Stimulated activated CD8-positive, alpha-beta memory T cell treated with anti-CD3 and anti-CD28 coated beads, Interleukin-15, amount 100 ng/mL, for 4 hours (primary cell): ENCODE measurements at regions not wholly inside any gene's neighbourhood (a gene's known extent, or its start where the extent isn't known, plus 50 kb on each side); places are given as distances from the start of the nearest gene placed in this dataset.
"Not testable (repeated sequence)": the region's sequence is repeated elsewhere in the genome, so short reads cannot be mapped to it uniquely, and the experiment has no call there.

Source experiments
- DNase-seq, 2 donors: peaks; one replicate each; pipeline ENCODE4 v3.0.0-alpha.2; 2020; ENCODE audit warnings: low read depth in 2 of 2

DNA sequence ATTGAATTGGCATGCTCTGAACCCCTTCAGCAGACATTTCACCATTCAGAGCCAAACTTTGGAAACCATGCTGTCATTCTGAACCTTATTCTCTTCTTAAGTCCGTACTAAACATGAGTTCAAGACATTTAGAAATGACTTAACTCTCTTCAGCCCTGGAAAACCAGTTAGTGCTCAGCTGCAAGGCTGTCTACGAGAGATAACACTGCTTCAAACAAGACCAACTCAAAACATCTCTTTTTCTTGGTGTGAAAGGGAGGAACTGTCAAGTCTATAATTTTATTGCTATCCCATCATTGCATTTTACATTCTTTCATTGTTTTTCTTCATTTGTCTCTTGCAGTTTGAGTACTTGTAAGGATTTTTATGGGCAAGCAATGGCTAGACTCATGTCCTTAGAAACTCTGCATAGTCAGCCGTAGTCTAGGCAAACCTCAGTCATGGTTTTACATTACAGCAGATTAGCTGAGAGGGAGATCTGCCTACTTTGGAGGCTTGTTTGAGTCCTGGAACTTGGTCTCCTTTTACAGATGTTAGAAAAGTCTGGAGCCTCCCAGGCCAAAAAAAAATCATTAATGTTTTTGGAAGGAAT lies 120.6 kb upstream of the JADE1 start:
- DNase-seq, result no peak

GRCh38 chr4:128688033-128688721 lies 121.3 kb upstream of the JADE1 start:
- no peak for DNase-seq

- DNase-seq, result no peak
Observed at GRCh38 chr4:128686810-128687209, 122.7 kb upstream of the JADE1 start.

DNA sequence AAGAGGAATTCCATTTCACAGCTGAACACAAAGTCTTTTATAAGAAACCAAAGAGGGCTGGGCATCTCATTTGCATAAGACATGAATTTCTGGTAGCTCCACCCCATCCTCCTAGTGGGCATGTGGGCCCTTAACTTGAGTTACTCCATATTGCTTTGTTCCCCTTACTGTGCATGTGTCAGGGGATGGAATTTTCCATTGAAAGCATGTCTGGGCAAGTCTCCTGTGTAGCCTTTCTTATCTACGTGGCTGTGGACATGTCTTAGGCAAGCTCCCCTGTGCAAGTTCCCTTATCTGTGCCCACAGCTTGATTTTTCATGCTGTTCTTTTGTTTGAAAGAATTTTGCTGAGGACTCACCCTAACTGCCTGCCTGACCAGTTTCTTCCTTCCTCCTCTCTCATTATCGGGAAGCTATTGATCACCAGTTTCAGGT lies 123.5 kb upstream of the JADE1 start:
- DNase-seq, result no peak

DNA sequence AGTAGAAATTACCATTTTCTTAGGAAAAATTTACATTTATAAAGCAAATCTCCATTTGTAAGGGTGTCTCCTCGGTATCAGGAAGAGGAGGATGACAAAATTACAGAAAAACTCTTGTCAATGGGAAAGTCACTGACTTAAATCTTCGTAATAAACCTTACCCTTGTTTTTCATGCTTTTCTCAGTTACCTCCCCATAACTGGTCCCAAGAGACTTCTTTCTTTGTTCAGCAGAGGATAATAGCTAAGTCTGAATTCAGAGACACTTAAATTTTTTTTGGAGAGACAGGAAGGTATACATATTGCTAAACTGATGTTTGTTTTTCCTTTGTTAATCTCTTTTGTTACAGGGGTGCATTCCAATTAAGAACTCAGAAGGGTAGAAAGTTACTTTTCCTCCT lies 125.5 kb upstream of the JADE1 start:
- no peak for DNase-seq

- DNase-seq, result no peak
Observed at GRCh38 chr4:128682942-128683666, 126.4 kb upstream of the JADE1 start.

DNA sequence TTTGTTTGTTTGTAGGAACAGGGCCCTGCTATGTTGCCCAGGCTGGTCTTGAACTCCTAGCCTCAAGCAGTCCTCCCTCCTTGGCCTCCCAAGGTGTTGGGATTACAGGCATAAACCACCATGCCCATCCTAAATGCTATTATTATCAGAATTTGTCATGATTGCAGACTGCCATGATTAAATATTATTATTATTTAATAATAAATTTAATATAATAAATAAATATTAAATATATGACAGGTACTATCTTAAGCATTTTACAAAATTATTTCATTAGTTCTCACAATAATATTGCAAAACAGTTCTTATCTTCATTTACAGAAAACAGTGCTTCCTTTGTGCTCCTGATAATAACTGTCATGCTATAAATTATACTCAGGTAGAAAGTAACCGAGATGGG lies 133.4 kb upstream of the JADE1 start:
- DNase-seq, result no peak

- no peak for DNase-seq
Observed at GRCh38 chr4:128675083-128675482, 134.4 kb upstream of the JADE1 start.

DNA sequence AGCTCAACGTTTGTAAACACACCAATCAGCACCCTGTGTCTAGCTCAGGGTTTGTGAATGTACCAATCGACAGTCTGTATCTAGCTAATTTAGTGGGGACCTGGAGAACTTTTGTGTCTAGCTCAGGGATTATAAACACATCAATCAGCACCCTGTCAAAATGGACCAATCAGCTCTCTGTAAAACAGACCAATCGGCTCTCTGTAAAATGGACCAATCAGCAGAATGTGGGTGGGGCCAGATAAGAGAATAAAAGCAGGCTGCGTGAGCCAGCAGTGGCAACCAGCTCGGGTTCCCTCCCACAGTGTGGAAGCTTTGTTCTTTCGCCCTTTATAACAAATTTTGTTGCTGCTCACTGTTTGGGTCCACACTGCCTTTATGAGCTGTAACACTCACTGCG lies 136.3 kb upstream of the JADE1 start:
- DNase-seq, result not testable (repeated sequence)

- DNase-seq, result not testable (repeated sequence)
Observed at GRCh38 chr4:128672596-128672995, 136.9 kb upstream of the JADE1 start.

DNA sequence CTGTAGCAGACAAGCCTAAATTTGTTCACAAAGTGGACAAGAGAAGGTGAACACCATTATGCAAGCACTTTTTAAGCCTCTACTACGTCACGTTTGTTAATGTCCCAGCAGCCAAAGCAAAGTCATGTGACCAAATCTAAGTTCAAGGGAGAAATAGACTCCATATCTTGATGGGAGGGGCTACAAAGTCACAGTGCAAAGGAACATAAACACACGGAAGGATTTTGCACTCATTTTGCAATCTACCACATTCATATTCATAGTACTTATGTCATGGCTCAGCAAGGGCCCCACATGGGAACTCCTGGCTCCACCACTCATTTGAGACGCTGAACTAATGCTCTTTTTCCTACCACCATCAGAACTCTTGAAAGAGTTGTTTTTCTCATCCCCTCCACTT lies 139.0 kb upstream of the JADE1 start:
- no peak for DNase-seq

- DNase-seq, result no peak
Observed at GRCh38 chr4:128668566-128668965, 140.9 kb upstream of the JADE1 start.

GRCh38 chr4:128665514-128665913 lies 144.0 kb upstream of the JADE1 start:
- DNase-seq, result no peak

GRCh38 chr4:128663325-128663724 lies 146.2 kb upstream of the JADE1 start:
- no peak for DNase-seq

DNA sequence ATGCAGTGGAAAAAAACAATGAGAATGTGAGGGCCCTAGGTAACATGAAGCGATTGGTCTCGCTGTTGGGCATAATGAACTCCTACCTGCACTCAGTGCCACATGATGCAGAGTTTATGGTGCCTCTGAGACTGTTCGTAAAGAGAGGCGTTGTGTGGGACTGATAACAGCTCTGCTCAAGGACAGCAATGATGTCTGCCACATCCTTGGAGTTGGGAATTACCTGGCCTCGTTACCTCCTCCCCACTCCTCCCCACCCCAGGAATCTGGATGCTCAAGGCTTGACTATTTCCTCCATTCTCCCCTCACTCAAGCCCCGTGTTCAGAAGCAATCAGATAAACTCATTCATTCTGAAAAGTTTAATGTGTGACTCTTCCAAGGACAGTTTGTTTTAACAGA lies 148.0 kb upstream of the JADE1 start:
- DNase-seq, result no peak

GRCh38 chr4:128660361-128661215 lies 148.9 kb upstream of the JADE1 start:
- DNase-seq, result no peak

DNA sequence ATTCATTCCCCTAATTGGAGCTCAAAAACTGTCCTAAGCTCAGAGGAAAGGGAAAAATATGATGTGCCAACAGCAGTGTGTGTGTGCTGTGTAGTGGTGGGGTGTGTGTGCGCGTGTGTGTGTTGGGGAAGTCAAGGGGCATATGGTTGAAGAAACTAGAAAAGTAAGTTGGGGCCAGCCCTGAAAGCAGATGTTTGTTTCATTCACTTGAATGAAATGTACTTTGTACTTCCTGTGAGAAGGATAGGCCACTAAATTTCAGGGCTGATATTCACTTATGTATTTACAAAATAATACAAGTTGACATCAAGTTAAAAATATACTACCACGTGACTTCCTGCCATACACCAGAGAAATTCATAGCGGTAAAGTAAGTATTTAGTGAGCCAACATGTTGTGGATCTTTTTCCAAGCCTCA lies 151.3 kb upstream of the JADE1 start:
- no peak for DNase-seq

- no peak for DNase-seq
Observed at GRCh38 chr4:128657638-128658037, 151.9 kb upstream of the JADE1 start.

DNA sequence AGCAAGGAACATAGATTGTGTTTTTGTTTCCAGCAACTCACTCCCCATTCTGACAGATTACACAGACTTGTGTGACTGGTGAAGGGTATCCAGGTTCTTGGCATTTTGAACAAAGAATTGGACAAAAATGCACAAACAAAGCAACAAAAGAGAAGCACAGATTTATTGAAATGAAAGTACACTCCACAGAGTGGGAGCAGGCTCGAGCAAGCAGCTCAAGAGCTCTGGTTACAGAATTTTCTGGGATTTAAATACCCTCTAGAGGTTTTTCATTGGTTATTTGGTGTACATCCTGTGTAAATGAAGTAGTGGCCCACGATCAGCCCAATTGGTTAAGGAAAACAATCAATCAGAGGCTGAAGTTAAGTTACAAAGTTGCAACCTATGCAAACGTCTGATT lies 155.0 kb upstream of the JADE1 start:
- no peak for DNase-seq

- no peak for DNase-seq
Observed at GRCh38 chr4:128653527-128654444, 155.7 kb upstream of the JADE1 start.

- no peak for DNase-seq
Observed at GRCh38 chr4:128649575-128650205, 159.8 kb upstream of the JADE1 start.
